Liver (tissue), 8 donors: ENCODE measurements at regions not wholly inside any gene's neighbourhood (a gene's known extent, or its start where the extent isn't known, plus 50 kb on each side); places are given as distances from the start of the nearest gene placed in this dataset.

Source experiments
- DNase-seq: peaks from one replicate; pipeline ENCODE4 v3.0.0-alpha.2; 2017; ENCODE audit warnings: low spot score
- H3K27ac ChIP-seq, 2 donors: one replicate each; pipeline ENCODE4 v1.7.0; 2013; ENCODE audit warnings: inconsistent platforms in 2 of 2, low read length in 2 of 2, control low read depth in 1 of 2, low read depth in 1 of 2, mild to moderate bottlenecking in 1 of 2
- H3K27me3 ChIP-seq, 4 donors: one replicate each; pipeline versions ENCODE4 v1.6.1 to v1.7.0; 2013; ENCODE audit warnings: low read length in 3 of 4, inconsistent platforms in 1 of 4, mild to moderate bottlenecking in 1 of 4, moderate library complexity in 1 of 4; ENCODE audit not compliant: control insufficient read depth in 4 of 4, insufficient read depth in 4 of 4
- H3K36me3 ChIP-seq, 4 donors: one replicate each; pipeline versions ENCODE4 v1.6.1 to v1.7.0; 2013; ENCODE audit warnings: low read length in 3 of 4, mild to moderate bottlenecking in 3 of 4, low read depth in 1 of 4, moderate library complexity in 1 of 4; ENCODE audit not compliant: control insufficient read depth in 4 of 4, insufficient read depth in 3 of 4
- H3K4me1 ChIP-seq, 4 donors: one replicate each; pipeline versions ENCODE4 v1.6.1 to v1.7.0; 2013; ENCODE audit warnings: low read length in 3 of 4, mild to moderate bottlenecking in 3 of 4, moderate library complexity in 1 of 4; ENCODE audit not compliant: control insufficient read depth in 4 of 4, insufficient read depth in 4 of 4
- H3K4me3 ChIP-seq, 3 donors: one replicate each; pipeline versions ENCODE4 v1.6.1 to v1.7.0; 2013; ENCODE audit warnings: low read length in 3 of 3, control low read depth in 1 of 3, low read depth in 1 of 3, mild to moderate bottlenecking in 1 of 3
- H3K9ac ChIP-seq, 2 donors: one replicate each; pipeline ENCODE4 v1.7.0; 2013; ENCODE audit warnings: low read length in 2 of 2, mild to moderate bottlenecking in 2 of 2, moderate library complexity in 2 of 2, control low read depth in 1 of 2, low read depth in 1 of 2
- H3K9me3 ChIP-seq, 4 donors: one replicate each; pipeline versions ENCODE4 v1.6.1 to v1.7.0; 2013; ENCODE audit warnings: low read length in 3 of 4; ENCODE audit not compliant: control insufficient read depth in 4 of 4
- EGR1 ChIP-seq, 2 donors: IDR thresholded peaks; 2 replicates each; pipeline ENCODE4 v1.6.1; 2016 to 2018; ENCODE audit warnings: antibody characterized with exemption in 2 of 2, low read depth in 2 of 2
- FOXA1 ChIP-seq: IDR thresholded peaks from 2 replicates; pipeline ENCODE4 v1.6.1; 2016; ENCODE audit warnings: antibody characterized with exemption
- FOXA2 ChIP-seq: IDR thresholded peaks from 2 replicates; pipeline ENCODE4 v1.6.1; 2016; ENCODE audit warnings: antibody characterized with exemption
- GABPA ChIP-seq, 2 donors: IDR thresholded peaks in 1 of 2; conservative IDR thresholded peaks in 1 of 2; 2 replicates each; pipeline ENCODE4 v1.6.1; 2016; ENCODE audit warnings: antibody characterized with exemption in 2 of 2, mild to moderate bottlenecking in 1 of 2, moderate library complexity in 1 of 2
- HNF4A ChIP-seq, 2 donors: conservative IDR thresholded peaks; 2 replicates each; pipeline ENCODE4 v1.6.1; 2016; ENCODE audit warnings: antibody characterized with exemption in 2 of 2, mild to moderate bottlenecking in 2 of 2
- HNF4G ChIP-seq: IDR thresholded peaks from 2 replicates; pipeline ENCODE4 v1.6.1; 2016; ENCODE audit warnings: antibody characterized with exemption
- JUND ChIP-seq, 2 donors: IDR thresholded peaks; 2 replicates each; pipeline ENCODE4 v1.6.1; 2016; ENCODE audit warnings: antibody characterized with exemption in 2 of 2
- NR2F2 ChIP-seq: IDR thresholded peaks from 2 replicates; pipeline ENCODE4 v1.6.1; 2016; ENCODE audit warnings: antibody characterized with exemption
- RAD21 ChIP-seq, 2 donors: IDR thresholded peaks; 2 replicates each; pipeline ENCODE4 v1.6.1; 2016; ENCODE audit warnings: antibody characterized with exemption in 2 of 2, mild to moderate bottlenecking in 2 of 2
- RXRA ChIP-seq, 2 donors: IDR thresholded peaks; 2 replicates each; pipeline ENCODE4 v1.6.1; 2017 to 2018; ENCODE audit warnings: antibody characterized with exemption in 2 of 2, mild to moderate bottlenecking in 1 of 2
- SP1 ChIP-seq: IDR thresholded peaks from 2 replicates; pipeline ENCODE4 v1.6.1; 2018; ENCODE audit warnings: antibody characterized with exemption, mild to moderate bottlenecking
- TAF1 ChIP-seq: conservative IDR thresholded peaks from 2 replicates; pipeline ENCODE4 v1.6.1; 2016; ENCODE audit warnings: antibody characterized with exemption, mild to moderate bottlenecking
- YY1 ChIP-seq: IDR thresholded peaks from 2 replicates; pipeline ENCODE4 v1.6.1; 2016; ENCODE audit warnings: antibody characterized with exemption, mild to moderate bottlenecking
- WGBS: extraction: QIAGEN DNeasy Blood & Tissue Kit; methylation state at CpG from one replicate; pipeline ENCODE4 v1.1.7; 2013; 5-methylcytosine and 5-hydroxymethylcytosine counted together
- TF ChIP-seq, protein P1 (sequence below): IDR thresholded peaks from 2 replicates; pipeline ENCODE4 v1.6.1; 2016; ENCODE audit warnings: antibody characterized with exemption
- TF ChIP-seq, protein P2 (sequence below): fragments of 150-350 bp; IDR thresholded peaks from 2 replicates; pipeline ENCODE4 v1.5.1; 2017; ENCODE audit warnings: improper control_type of control experiment, low read depth, low read length; ENCODE audit not compliant: missing input control
- TF ChIP-seq, protein P3 (sequence below): IDR thresholded peaks from 2 replicates; pipeline ENCODE4 v1.6.1; 2016; ENCODE audit warnings: antibody characterized with exemption
- TF ChIP-seq, protein P4 (sequence below): IDR thresholded peaks from 2 replicates; pipeline ENCODE4 v1.6.1; 2016; ENCODE audit warnings: antibody characterized with exemption
- TF ChIP-seq, protein P5 (sequence below): IDR thresholded peaks from 2 replicates; pipeline ENCODE4 v1.6.1; 2016; ENCODE audit warnings: antibody characterized with exemption, mild to moderate bottlenecking
- donor health status: healthy.
- donor health status: healthy.
- donor health status: healthy.
- donor health status: healthy.
- donor health status: healthy.

DNA sequence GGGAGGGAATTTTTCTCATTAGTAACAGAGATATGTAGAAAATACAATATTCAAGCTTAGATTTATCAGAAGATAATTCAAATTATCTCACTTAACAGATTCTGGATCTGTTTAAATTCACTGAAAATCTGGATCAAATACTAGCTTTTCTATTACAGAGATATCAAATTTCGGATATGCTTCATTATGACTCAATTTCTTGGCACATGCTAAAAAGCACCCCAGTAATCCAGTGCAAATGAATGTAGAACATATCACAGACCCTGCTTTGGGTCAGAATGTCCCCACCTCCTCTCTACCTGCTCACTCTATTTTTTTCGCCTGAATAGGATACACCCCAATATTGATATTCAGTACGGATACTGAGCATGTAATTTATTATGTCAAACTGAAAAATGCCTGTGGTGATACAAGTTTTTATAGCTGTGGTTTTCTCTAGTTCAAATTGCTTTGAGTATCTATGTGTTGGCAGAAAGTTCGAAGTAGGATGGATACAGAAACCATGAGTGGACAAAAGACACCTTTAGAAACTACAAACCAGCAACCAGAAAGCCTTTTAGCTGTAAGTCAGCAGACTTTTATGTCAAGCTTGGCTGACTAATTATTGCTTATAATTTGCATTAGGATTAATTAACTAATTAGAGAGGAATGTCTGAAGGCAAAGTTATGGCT lies 290.0 kb downstream of the TFAP2B start:
- no peaks in the 10 kb centered on the region for H3K36me3 ChIP-seq
- H3K27me3 ChIP-seq: no peaks in the 10 kb centered on the region
- no peak overlapping the region for H3K27ac ChIP-seq
- no peaks in the 10 kb centered on the region for H3K9me3 ChIP-seq
- TF ChIP-seq, protein P1, sequence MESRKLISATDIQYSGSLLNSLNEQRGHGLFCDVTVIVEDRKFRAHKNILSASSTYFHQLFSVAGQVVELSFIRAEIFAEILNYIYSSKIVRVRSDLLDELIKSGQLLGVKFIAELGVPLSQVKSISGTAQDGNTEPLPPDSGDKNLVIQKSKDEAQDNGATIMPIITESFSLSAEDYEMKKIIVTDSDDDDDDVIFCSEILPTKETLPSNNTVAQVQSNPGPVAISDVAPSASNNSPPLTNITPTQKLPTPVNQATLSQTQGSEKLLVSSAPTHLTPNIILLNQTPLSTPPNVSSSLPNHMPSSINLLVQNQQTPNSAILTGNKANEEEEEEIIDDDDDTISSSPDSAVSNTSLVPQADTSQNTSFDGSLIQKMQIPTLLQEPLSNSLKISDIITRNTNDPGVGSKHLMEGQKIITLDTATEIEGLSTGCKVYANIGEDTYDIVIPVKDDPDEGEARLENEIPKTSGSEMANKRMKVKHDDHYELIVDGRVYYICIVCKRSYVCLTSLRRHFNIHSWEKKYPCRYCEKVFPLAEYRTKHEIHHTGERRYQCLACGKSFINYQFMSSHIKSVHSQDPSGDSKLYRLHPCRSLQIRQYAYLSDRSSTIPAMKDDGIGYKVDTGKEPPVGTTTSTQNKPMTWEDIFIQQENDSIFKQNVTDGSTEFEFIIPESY: no peak
- TF ChIP-seq, protein P2, sequence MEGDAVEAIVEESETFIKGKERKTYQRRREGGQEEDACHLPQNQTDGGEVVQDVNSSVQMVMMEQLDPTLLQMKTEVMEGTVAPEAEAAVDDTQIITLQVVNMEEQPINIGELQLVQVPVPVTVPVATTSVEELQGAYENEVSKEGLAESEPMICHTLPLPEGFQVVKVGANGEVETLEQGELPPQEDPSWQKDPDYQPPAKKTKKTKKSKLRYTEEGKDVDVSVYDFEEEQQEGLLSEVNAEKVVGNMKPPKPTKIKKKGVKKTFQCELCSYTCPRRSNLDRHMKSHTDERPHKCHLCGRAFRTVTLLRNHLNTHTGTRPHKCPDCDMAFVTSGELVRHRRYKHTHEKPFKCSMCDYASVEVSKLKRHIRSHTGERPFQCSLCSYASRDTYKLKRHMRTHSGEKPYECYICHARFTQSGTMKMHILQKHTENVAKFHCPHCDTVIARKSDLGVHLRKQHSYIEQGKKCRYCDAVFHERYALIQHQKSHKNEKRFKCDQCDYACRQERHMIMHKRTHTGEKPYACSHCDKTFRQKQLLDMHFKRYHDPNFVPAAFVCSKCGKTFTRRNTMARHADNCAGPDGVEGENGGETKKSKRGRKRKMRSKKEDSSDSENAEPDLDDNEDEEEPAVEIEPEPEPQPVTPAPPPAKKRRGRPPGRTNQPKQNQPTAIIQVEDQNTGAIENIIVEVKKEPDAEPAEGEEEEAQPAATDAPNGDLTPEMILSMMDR: no peak
- no peak overlapping the region for H3K9ac ChIP-seq
- H3K4me3 ChIP-seq: no peak overlapping the region
- no peak for DNase-seq
- H3K4me1 ChIP-seq: no peaks in the 10 kb centered on the region
- WGBS: 92% methylated on average over 4 of the region's 4 CpGs

DNA sequence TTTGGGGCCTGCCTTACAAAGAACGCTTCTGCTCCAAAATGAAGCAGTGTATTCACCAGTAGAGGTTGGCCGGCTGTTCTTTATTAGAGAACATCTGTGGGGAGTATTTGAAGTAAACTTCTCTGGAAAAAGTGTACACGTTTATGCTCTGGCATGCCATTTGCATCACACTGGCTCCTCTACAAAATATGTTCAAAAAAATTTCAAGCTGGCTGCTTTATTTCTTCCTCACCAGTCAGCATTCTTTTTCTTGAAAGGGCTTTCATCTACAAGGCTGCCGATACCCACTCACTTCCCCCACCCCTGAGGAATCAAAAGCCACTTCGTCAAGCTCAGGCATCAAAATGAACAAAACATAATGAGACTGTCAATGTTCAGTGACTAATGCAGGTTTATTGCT lies 294.1 kb downstream of the TFAP2B start:
- WGBS: 91% methylated on average over 5 of the region's 5 CpGs
- Histone ChIP-seq H3K27me3 (no peaks in the 10 kb centered on the region), H3K4me3 (no peak overlapping the region), H3K9me3 (no peaks in the 10 kb centered on the region), H3K9ac (no peak overlapping the region), H3K4me1 (no peaks in the 10 kb centered on the region), H3K36me3 (no peaks in the 10 kb centered on the region), H3K27ac (no peak overlapping the region)
- DNase-seq: no peak
- TF ChIP-seq RAD21 (IDR thresholded peaks at IDR 0.05) (no peak), HNF4A (conservative IDR thresholded peaks at IDR 0.05) (no peak), FOXA1 (no peak), FOXA2 (no peak), EGR1 (IDR thresholded peaks at IDR 0.05; ENCODE audit: low read depth in 2 of 2) (no peak), NR2F2 (no peak), GABPA (IDR thresholded peaks at IDR 0.05 in 1 of 2, conservative IDR thresholded peaks at IDR 0.05 in 1 of 2) (no peak), TAF1 (no peak), YY1 (no peak), JUND (IDR thresholded peaks at IDR 0.05) (no peak), SP1 (no peak), RXRA (IDR thresholded peaks at IDR 0.05) (no peak), HNF4G (no peak)
- TF ChIP-seq, protein P1: no peak
- TF ChIP-seq, protein P3, sequence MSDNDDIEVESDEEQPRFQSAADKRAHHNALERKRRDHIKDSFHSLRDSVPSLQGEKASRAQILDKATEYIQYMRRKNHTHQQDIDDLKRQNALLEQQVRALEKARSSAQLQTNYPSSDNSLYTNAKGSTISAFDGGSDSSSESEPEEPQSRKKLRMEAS: no peak
- TF ChIP-seq, protein P4, sequence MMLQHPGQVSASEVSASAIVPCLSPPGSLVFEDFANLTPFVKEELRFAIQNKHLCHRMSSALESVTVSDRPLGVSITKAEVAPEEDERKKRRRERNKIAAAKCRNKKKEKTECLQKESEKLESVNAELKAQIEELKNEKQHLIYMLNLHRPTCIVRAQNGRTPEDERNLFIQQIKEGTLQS: no peak
- TF ChIP-seq, protein P5, sequence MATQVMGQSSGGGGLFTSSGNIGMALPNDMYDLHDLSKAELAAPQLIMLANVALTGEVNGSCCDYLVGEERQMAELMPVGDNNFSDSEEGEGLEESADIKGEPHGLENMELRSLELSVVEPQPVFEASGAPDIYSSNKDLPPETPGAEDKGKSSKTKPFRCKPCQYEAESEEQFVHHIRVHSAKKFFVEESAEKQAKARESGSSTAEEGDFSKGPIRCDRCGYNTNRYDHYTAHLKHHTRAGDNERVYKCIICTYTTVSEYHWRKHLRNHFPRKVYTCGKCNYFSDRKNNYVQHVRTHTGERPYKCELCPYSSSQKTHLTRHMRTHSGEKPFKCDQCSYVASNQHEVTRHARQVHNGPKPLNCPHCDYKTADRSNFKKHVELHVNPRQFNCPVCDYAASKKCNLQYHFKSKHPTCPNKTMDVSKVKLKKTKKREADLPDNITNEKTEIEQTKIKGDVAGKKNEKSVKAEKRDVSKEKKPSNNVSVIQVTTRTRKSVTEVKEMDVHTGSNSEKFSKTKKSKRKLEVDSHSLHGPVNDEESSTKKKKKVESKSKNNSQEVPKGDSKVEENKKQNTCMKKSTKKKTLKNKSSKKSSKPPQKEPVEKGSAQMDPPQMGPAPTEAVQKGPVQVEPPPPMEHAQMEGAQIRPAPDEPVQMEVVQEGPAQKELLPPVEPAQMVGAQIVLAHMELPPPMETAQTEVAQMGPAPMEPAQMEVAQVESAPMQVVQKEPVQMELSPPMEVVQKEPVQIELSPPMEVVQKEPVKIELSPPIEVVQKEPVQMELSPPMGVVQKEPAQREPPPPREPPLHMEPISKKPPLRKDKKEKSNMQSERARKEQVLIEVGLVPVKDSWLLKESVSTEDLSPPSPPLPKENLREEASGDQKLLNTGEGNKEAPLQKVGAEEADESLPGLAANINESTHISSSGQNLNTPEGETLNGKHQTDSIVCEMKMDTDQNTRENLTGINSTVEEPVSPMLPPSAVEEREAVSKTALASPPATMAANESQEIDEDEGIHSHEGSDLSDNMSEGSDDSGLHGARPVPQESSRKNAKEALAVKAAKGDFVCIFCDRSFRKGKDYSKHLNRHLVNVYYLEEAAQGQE: no peak
- TF ChIP-seq, protein P2: no peak
